Ishikawa (cell line): ENCODE measurements at regions not wholly inside any gene's neighbourhood (a gene's known extent, or its start where the extent isn't known, plus 50 kb on each side); places are given as distances from the start of the nearest gene placed in this dataset.

Experiments used
- CEBPB ChIP-seq: IDR thresholded peaks from 2 replicates; pipeline ENCODE4 v1.6.1; 2012
- CREB1 ChIP-seq: IDR thresholded peaks from 2 replicates; pipeline ENCODE4 v1.6.1; 2012; ENCODE audit warnings: low read depth
- EGR1 ChIP-seq: IDR thresholded peaks from 2 replicates; pipeline ENCODE4 v1.6.1; 2012
- EP300 ChIP-seq: IDR thresholded peaks from 2 replicates; pipeline ENCODE4 v1.6.1; 2012; ENCODE audit warnings: borderline replicate concordance
- FOXM1 ChIP-seq: IDR thresholded peaks from 2 replicates; pipeline ENCODE4 v1.6.1; 2012; ENCODE audit warnings: low read depth, borderline replicate concordance
- NFIC ChIP-seq: IDR thresholded peaks from 2 replicates; pipeline ENCODE4 v1.6.1; 2012
- RAD21 ChIP-seq: IDR thresholded peaks from 2 replicates; pipeline ENCODE4 v1.6.1; 2012; ENCODE audit warnings: low read depth
- TAF1 ChIP-seq: IDR thresholded peaks from 2 replicates; pipeline ENCODE4 v1.6.1; 2012; ENCODE audit warnings: low read depth, mild to moderate bottlenecking
- TCF12 ChIP-seq: IDR thresholded peaks from 2 replicates; pipeline ENCODE4 v1.6.1; 2012; ENCODE audit warnings: low read depth
- TEAD4 ChIP-seq: IDR thresholded peaks from 2 replicates; pipeline ENCODE4 v1.6.1; 2012
- YY1 ChIP-seq: IDR thresholded peaks from 2 replicates; pipeline ENCODE4 v1.6.1; 2012; ENCODE audit warnings: low read depth
- ZBTB7A ChIP-seq: IDR thresholded peaks from 2 replicates; pipeline ENCODE4 v1.6.1; 2012; ENCODE audit warnings: low read depth
- TF ChIP-seq, protein P1 (sequence below): IDR thresholded peaks from 2 replicates; pipeline ENCODE4 v1.6.1; 2012; ENCODE audit warnings: low read depth, mild to moderate bottlenecking
- TF ChIP-seq, protein P2 (sequence below): IDR thresholded peaks from 2 replicates; pipeline ENCODE4 v1.6.1; 2012
- TF ChIP-seq, protein P3 (sequence below): IDR thresholded peaks from 2 replicates; pipeline ENCODE4 v1.6.1; 2012

DNA sequence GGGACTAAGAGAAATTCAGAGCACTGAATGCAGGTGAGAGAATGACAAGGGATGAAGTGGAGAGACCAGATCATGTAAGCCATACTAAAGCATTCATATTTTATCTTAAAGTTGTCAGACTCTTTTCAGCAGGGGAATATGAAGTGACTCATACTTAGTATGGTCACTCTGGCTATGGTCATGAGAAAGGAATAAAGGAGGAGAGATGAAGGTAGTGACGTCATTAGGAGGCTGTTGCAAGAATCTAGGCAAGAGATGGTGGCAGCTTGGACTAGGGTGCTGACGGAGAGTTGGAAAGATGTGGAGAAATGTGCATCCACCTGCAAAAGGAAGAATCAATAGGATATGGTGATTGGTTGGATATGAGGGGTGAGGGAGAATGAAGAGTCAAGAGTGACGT, 203.2 kb upstream of the ACVR2A start:
- TF ChIP-seq YY1 (no peak), TAF1 (no peak), CREB1 (no peak), TCF12 (no peak), EP300 (no peak), EGR1 (no peak), NFIC (no peak), FOXM1 (no peak), ZBTB7A (no peak), CEBPB (no peak), TEAD4 (no peak), RAD21 (no peak)
- TF ChIP-seq, protein P1, sequence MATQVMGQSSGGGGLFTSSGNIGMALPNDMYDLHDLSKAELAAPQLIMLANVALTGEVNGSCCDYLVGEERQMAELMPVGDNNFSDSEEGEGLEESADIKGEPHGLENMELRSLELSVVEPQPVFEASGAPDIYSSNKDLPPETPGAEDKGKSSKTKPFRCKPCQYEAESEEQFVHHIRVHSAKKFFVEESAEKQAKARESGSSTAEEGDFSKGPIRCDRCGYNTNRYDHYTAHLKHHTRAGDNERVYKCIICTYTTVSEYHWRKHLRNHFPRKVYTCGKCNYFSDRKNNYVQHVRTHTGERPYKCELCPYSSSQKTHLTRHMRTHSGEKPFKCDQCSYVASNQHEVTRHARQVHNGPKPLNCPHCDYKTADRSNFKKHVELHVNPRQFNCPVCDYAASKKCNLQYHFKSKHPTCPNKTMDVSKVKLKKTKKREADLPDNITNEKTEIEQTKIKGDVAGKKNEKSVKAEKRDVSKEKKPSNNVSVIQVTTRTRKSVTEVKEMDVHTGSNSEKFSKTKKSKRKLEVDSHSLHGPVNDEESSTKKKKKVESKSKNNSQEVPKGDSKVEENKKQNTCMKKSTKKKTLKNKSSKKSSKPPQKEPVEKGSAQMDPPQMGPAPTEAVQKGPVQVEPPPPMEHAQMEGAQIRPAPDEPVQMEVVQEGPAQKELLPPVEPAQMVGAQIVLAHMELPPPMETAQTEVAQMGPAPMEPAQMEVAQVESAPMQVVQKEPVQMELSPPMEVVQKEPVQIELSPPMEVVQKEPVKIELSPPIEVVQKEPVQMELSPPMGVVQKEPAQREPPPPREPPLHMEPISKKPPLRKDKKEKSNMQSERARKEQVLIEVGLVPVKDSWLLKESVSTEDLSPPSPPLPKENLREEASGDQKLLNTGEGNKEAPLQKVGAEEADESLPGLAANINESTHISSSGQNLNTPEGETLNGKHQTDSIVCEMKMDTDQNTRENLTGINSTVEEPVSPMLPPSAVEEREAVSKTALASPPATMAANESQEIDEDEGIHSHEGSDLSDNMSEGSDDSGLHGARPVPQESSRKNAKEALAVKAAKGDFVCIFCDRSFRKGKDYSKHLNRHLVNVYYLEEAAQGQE = no peak
- TF ChIP-seq, protein P2, sequence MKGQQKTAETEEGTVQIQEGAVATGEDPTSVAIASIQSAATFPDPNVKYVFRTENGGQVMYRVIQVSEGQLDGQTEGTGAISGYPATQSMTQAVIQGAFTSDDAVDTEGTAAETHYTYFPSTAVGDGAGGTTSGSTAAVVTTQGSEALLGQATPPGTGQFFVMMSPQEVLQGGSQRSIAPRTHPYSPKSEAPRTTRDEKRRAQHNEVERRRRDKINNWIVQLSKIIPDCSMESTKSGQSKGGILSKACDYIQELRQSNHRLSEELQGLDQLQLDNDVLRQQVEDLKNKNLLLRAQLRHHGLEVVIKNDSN = no peak
- TF ChIP-seq, protein P3, sequence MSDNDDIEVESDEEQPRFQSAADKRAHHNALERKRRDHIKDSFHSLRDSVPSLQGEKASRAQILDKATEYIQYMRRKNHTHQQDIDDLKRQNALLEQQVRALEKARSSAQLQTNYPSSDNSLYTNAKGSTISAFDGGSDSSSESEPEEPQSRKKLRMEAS = no peak

DNA sequence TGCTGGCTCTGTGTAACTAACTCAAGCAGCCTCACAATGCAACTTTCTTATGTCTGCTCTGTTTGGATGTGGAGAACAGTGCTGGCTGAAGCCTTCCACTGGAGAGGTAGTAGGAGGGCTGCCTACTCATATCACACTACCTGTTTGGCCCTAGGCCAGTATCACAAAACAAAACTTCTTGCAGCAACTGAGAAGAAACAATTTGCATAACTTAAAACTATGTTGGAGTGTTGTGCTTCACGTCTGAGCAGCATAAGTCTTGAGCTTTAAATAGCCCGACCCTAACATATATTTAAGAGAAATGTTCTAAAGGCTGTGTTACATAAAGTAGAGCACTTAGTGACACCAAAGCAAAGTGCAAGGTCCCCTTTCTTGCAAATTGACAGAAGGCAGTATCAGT, 204.9 kb upstream of the ACVR2A start:
- TF ChIP-seq TCF12 = no peak
- no peak for TF ChIP-seq EGR1
- TF ChIP-seq CEBPB = no peak
- no peak for TF ChIP-seq ZBTB7A
- TF ChIP-seq, protein P1 = no peak
- TF ChIP-seq NFIC = no peak
- no peak for TF ChIP-seq FOXM1
- TF ChIP-seq TAF1 = no peak
- TF ChIP-seq EP300 = no peak
- no peak for TF ChIP-seq CREB1
- no peak for TF ChIP-seq RAD21
- TF ChIP-seq, protein P2 = no peak
- no peak for TF ChIP-seq TEAD4
- TF ChIP-seq, protein P3 = no peak
- no peak for TF ChIP-seq YY1

DNA sequence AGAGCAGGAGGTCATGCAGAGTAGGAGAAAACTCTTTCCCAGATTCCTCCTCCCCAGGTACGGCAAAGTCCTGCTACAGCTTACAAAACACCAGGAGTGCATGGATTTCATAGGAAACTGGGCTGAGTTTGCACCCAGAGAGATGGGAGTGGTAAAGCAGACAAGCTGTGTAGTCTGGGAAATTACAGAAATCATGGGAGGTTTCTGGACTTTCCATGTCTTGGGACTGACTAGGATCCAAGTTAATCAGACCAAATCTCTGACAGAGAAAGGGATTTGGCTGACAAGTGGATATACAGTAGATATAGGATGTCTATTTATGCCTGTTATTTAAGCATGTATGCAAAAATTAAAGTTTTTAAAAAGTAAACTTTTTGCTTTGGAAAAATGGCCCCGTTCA, 205.4 kb upstream of the ACVR2A start:
- TF ChIP-seq FOXM1 = no peak
- no peak for TF ChIP-seq TAF1

DNA sequence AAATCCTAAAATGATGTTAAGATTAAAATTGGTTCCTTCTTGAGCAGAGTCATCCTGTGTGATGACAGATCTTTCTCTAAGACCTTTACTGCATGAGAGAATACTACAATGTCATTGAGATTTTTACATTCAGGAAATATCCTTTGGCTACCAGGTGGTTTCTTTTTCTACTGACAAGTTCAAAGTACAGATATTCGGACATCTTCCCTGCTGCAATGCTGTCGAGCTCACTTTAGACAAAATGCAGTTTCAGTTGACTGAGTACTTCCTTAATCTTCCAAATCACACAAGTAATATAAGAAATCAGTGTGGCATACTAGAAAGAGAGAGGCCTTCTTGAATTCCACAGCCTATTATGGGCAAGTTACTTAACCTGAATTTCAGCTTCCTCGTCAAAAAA, 207.9 kb upstream of the ACVR2A start:
- TF ChIP-seq EGR1 (no peak), TAF1 (no peak), ZBTB7A (no peak), NFIC (no peak), FOXM1 (no peak), RAD21 (no peak), CREB1 (no peak), TEAD4 (no peak), YY1 (no peak), EP300 (no peak)
- TF ChIP-seq, protein P1 = no peak
- TF ChIP-seq, protein P3 = no peak
